ENCODE measurements at regions not wholly inside any gene's neighbourhood (a gene's known extent, or its start where the extent isn't known, plus 50 kb on each side); places are given as distances from the start of the nearest gene placed in this dataset.

- TF ChIP-seq CTCF (IDR thresholded peaks at IDR 0.05; ENCODE audit: unreplicated experiment): no peak
- H3K9me3 Mint-ChIP-seq (ENCODE audit: unreplicated experiment): no peaks in the 10 kb centered on the region
- H3K4me3 Mint-ChIP-seq (ENCODE audit: unreplicated experiment): no peak overlapping the region
- peaks cover 2% of the 10 kb centered on the region for H3K27me3 Mint-ChIP-seq (ENCODE audit: unreplicated experiment)
- DNase-seq (ENCODE audit: low spot score): no peak
- H3K27ac Mint-ChIP-seq (ENCODE audit: unreplicated experiment): no peak overlapping the region
- H3K4me1 Mint-ChIP-seq (ENCODE audit: unreplicated experiment): peaks cover 21% of the 10 kb centered on the region
- no peaks in the 10 kb centered on the region for H3K36me3 Mint-ChIP-seq (ENCODE audit: low read depth, unreplicated experiment)
Observed at GRCh38 chr5:38651806-38652205, 95.4 kb upstream of the LIFR start.

DNA sequence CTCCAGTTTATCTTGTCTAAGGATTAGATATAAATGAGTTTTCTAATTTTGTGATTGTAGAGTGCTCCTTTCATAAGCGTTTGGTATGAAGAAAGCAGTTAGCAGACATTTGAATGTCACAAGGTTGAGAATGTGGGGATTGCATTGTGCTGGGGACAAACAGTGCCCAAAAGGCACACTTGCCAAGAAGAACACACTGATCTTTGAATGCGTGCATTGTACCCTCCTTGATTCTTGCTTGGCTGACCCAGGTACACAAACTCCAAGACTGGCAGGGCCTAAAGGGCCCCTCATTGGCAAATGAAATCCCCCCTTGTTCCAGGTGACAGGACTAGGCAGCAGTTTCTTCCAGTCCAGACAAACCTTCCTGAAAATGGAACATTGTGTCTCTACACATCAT is 96.9 kb upstream of the LIFR start:
- Mint-ChIP-seq H3K9me3 (ENCODE audit: unreplicated experiment) (no peaks in the 10 kb centered on the region), H3K36me3 (ENCODE audit: low read depth, unreplicated experiment) (no peaks in the 10 kb centered on the region), H3K4me1 (ENCODE audit: unreplicated experiment) (peaks cover 21% of the 10 kb centered on the region), H3K27me3 (ENCODE audit: unreplicated experiment) (peaks cover 2% of the 10 kb centered on the region), H3K4me3 (ENCODE audit: unreplicated experiment) (no peak overlapping the region), H3K27ac (ENCODE audit: unreplicated experiment) (peak overlapping the region; percentile 9)
- TF ChIP-seq CTCF (IDR thresholded peaks at IDR 0.05; ENCODE audit: unreplicated experiment): no peak
- DNase-seq (ENCODE audit: low spot score): no peak

DNA sequence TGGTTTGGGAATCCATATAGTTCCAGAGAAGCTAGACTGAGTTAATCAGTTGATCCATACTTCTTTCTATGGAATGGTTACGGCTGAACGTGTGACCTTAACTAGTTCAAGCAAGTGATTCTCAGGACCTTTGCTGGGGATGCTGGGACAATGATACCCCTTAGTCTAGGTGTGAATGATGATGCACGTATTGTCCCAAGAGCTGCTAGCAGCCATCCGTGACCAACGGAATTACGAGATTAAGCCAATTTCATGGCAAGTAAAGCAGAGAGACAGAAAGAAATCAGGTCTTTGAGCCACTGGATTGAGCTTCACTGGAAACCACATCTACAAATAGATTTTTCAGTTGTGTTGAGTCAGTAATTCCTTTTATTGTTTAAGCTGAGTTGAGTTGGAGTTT is 99.2 kb upstream of the LIFR start:
- H3K4me1 Mint-ChIP-seq (ENCODE audit: unreplicated experiment): peaks cover 23% of the 10 kb centered on the region
- H3K36me3 Mint-ChIP-seq (ENCODE audit: low read depth, unreplicated experiment): no peaks in the 10 kb centered on the region
- DNase-seq (ENCODE audit: low spot score): no peak
- no peaks in the 10 kb centered on the region for H3K9me3 Mint-ChIP-seq (ENCODE audit: unreplicated experiment)
- H3K27me3 Mint-ChIP-seq (ENCODE audit: unreplicated experiment): peaks cover 2% of the 10 kb centered on the region
- H3K27ac Mint-ChIP-seq (ENCODE audit: unreplicated experiment): no peak overlapping the region
- H3K4me3 Mint-ChIP-seq (ENCODE audit: unreplicated experiment): no peak overlapping the region
- no peak for TF ChIP-seq CTCF (IDR thresholded peaks at IDR 0.05; ENCODE audit: unreplicated experiment)

DNA sequence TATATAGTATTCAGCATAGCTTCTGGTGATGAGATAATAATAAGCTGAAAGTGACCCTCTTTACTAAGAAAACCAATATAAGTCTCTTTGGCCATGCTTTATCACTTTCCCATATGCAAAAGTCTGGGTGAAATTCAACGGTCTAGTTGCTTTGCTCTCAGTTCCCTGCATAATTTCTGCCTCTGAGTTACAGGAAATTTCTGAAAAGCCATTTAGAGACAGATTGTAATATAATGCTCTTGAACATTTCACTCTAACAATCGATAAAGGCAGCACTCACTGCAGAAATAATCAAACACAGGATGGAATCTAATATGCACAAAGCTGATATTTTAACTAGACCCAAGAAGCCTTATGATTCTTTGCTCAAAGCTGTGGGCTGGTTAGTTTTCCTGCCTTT is 100.1 kb upstream of the LIFR start:
- DNase-seq (ENCODE audit: low spot score): no peak
- H3K36me3 Mint-ChIP-seq (ENCODE audit: low read depth, unreplicated experiment): no peaks in the 10 kb centered on the region
- no peaks in the 10 kb centered on the region for H3K9me3 Mint-ChIP-seq (ENCODE audit: unreplicated experiment)
- H3K4me1 Mint-ChIP-seq (ENCODE audit: unreplicated experiment): peaks cover 18% of the 10 kb centered on the region
- no peak overlapping the region for H3K27ac Mint-ChIP-seq (ENCODE audit: unreplicated experiment)
- TF ChIP-seq CTCF (IDR thresholded peaks at IDR 0.05; ENCODE audit: unreplicated experiment): no peak
- H3K4me3 Mint-ChIP-seq (ENCODE audit: unreplicated experiment): no peak overlapping the region
- peaks cover 2% of the 10 kb centered on the region for H3K27me3 Mint-ChIP-seq (ENCODE audit: unreplicated experiment)

- no peak for TF ChIP-seq CTCF (IDR thresholded peaks at IDR 0.05; ENCODE audit: unreplicated experiment)
- H3K4me3 Mint-ChIP-seq (ENCODE audit: unreplicated experiment): no peak overlapping the region
- H3K4me1 Mint-ChIP-seq (ENCODE audit: unreplicated experiment): peaks cover 20% of the 10 kb centered on the region
- no peaks in the 10 kb centered on the region for H3K36me3 Mint-ChIP-seq (ENCODE audit: low read depth, unreplicated experiment)
- no peaks in the 10 kb centered on the region for H3K9me3 Mint-ChIP-seq (ENCODE audit: unreplicated experiment)
- H3K27ac Mint-ChIP-seq (ENCODE audit: unreplicated experiment): no peak overlapping the region
- H3K27me3 Mint-ChIP-seq (ENCODE audit: unreplicated experiment): peaks cover 2% of the 10 kb centered on the region
- no peak for DNase-seq (ENCODE audit: low spot score)
Observed at GRCh38 chr5:38657020-38657419, 100.6 kb upstream of the LIFR start.

Data from endothelial cell (in vitro differentiated cells).